Kidney epithelial cell (primary cell): ENCODE measurements at regions not wholly inside any gene's neighbourhood (a gene's known extent, or its start where the extent isn't known, plus 50 kb on each side); places are given as distances from the start of the nearest gene placed in this dataset.

Experiments
- DNase-seq: peaks from one replicate; pipeline ENCODE4 v3.0.0-alpha.2; 2010; ENCODE audit warnings: low read depth
- H3K27me3 ChIP-seq: 2 replicates; pipeline ENCODE4 v1.6.0; 2011; ENCODE audit warnings: low read length; ENCODE audit not compliant: control insufficient read depth, insufficient read depth
- H3K36me3 ChIP-seq: 2 replicates; pipeline ENCODE4 v1.5.1; 2011; ENCODE audit warnings: low read length; ENCODE audit not compliant: control insufficient read depth, insufficient read depth
- H3K4me3 ChIP-seq: 2 replicates; pipeline ENCODE4 v1.5.1; 2011; ENCODE audit warnings: low read depth, mild to moderate bottlenecking, control low read depth, low read length
- CTCF ChIP-seq: IDR thresholded peaks from 2 replicates; pipeline ENCODE4 v1.5.1; 2011; ENCODE audit warnings: mild to moderate bottlenecking, moderate library complexity, low read length, control low read depth, inconsistent platforms; ENCODE audit not compliant: insufficient read depth, poor library complexity, severe bottlenecking

DNA sequence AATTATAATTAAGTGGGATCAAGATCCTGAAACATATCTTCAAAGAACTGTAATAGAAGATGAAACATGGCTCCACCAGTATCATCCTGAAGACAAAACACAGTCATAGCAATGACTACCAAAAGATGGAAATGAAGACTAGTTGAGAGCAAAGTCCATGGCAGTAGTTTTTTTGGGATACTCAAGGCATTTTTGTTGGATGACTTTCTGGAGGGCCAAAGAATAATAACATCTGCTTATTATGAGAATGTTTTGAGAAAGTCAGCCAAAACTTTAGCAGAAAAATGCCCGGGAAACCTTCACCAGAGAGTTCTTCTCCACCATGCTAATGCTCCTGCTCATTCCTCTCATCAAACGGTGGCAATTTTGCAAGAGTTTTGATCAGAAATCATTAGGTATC, 809.4 kb upstream of the RAG2 start:
- no peak for TF ChIP-seq CTCF
- H3K36me3 ChIP-seq: no peaks in the 10 kb centered on the region
- no peaks in the 10 kb centered on the region for H3K27me3 ChIP-seq
- no peak overlapping the region for H3K4me3 ChIP-seq
- no peak for DNase-seq

DNA sequence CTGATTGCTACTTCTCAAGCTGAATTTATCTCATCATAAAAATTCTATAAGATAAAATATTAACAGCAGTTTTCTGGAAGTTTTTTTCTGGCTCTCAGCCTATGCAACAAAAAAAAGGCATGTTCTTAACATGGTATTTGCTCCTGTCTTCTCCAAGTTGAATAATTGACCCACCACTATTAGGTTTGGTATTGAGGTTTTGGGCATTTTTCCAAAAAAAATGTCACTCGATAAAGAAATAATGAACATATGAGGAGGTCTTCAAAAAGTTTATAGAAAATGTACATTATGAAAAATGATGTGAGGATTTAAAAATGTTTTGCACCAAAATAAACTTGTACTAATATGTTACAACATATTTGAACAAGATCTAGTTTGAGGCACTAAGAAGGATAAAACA, 808.6 kb upstream of the RAG2 start:
- TF ChIP-seq CTCF: no peak
- Histone ChIP-seq H3K27me3 (no peaks in the 10 kb centered on the region), H3K36me3 (no peaks in the 10 kb centered on the region), H3K4me3 (no peak overlapping the region)
- no peak for DNase-seq

- Histone ChIP-seq H3K27me3 (no peaks in the 10 kb centered on the region), H3K36me3 (no peaks in the 10 kb centered on the region), H3K4me3 (no peak overlapping the region)
- no peak for DNase-seq
- no peak for TF ChIP-seq CTCF
These were observed 806.2 kb upstream of the RAG2 start for GRCh38 chr11:37404231-37404630.

DNA sequence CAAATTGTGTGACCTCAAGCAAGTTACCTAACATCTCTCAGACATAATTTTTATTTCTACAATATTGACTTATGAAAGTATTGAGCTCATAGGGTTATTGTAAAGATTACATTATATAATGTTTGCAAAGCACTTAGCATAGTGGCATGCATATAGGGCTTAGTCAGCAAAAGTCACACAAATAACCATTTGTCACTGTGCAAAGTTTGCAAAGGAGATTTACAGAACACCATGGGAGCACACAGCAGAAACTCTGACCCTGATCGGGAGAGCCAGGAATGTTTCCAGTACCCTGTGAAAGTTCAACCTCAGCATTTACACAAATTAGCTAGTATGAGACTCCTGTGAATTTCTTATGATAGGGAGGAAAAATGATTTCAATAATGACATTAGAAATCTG, 804.6 kb upstream of the RAG2 start:
- Histone ChIP-seq H3K36me3 (no peaks in the 10 kb centered on the region), H3K4me3 (no peak overlapping the region), H3K27me3 (no peaks in the 10 kb centered on the region)
- no peak for TF ChIP-seq CTCF
- no peak for DNase-seq

GRCh38 chr11:37394236-37394870, 796.3 kb upstream of the RAG2 start:
- Histone ChIP-seq H3K4me3 (no peak overlapping the region), H3K27me3 (no peaks in the 10 kb centered on the region), H3K36me3 (no peaks in the 10 kb centered on the region)
- no peak for DNase-seq
- TF ChIP-seq CTCF: no peak

- TF ChIP-seq CTCF: no peak
- Histone ChIP-seq H3K36me3 (no peaks in the 10 kb centered on the region), H3K4me3 (no peak overlapping the region), H3K27me3 (no peaks in the 10 kb centered on the region)
- no peak for DNase-seq
These were observed 793.6 kb upstream of the RAG2 start for GRCh38 chr11:37391615-37392014.
